ENCODE measurements at regions not wholly inside any gene's neighbourhood (a gene's known extent, or its start where the extent isn't known, plus 50 kb on each side); places are given as distances from the start of the nearest gene placed in this dataset.

GRCh38 chr14:55500219-55500701 is 59.8 kb upstream of the TBPL2 start:
- Histone ChIP-seq H3K9me3 (ENCODE audit: low read depth) (no peaks in the 10 kb centered on the region), H3K27ac (no peak overlapping the region), H3K27me3 (no peaks in the 10 kb centered on the region), H3K4me3 (no peak overlapping the region), H3K36me3 (no peaks in the 10 kb centered on the region), H3K4me1 (ENCODE audit: low read depth) (no peaks in the 10 kb centered on the region)
- no peak for TF ChIP-seq CTCF (IDR thresholded peaks at IDR 0.05; ENCODE audit: low read depth, low read length)
- no peak for DNase-seq (ENCODE audit: low read depth in 1 of 2, low spot score in 1 of 2)

GRCh38 chr14:55500708-55501107 is 60.3 kb upstream of the TBPL2 start:
- H3K4me3 ChIP-seq = no peak overlapping the region
- H3K27ac ChIP-seq = no peak overlapping the region
- no peak for DNase-seq (ENCODE audit: low read depth in 1 of 2, low spot score in 1 of 2)
- no peaks in the 10 kb centered on the region for H3K9me3 ChIP-seq (ENCODE audit: low read depth)
- no peaks in the 10 kb centered on the region for H3K4me1 ChIP-seq (ENCODE audit: low read depth)
- no peak for TF ChIP-seq CTCF (IDR thresholded peaks at IDR 0.05; ENCODE audit: low read depth, low read length)
- no peaks in the 10 kb centered on the region for H3K36me3 ChIP-seq
- no peaks in the 10 kb centered on the region for H3K27me3 ChIP-seq

GRCh38 chr14:55502746-55503284 is 62.4 kb upstream of the TBPL2 start:
- H3K27me3 ChIP-seq = no peaks in the 10 kb centered on the region
- no peaks in the 10 kb centered on the region for H3K4me1 ChIP-seq (ENCODE audit: low read depth)
- no peaks in the 10 kb centered on the region for H3K9me3 ChIP-seq (ENCODE audit: low read depth)
- no peak overlapping the region for H3K4me3 ChIP-seq
- no peak overlapping the region for H3K27ac ChIP-seq
- no peak for DNase-seq (ENCODE audit: low read depth in 1 of 2, low spot score in 1 of 2)
- H3K36me3 ChIP-seq = no peaks in the 10 kb centered on the region
- TF ChIP-seq CTCF (IDR thresholded peaks at IDR 0.05; ENCODE audit: low read depth, low read length) = no peak

DNA sequence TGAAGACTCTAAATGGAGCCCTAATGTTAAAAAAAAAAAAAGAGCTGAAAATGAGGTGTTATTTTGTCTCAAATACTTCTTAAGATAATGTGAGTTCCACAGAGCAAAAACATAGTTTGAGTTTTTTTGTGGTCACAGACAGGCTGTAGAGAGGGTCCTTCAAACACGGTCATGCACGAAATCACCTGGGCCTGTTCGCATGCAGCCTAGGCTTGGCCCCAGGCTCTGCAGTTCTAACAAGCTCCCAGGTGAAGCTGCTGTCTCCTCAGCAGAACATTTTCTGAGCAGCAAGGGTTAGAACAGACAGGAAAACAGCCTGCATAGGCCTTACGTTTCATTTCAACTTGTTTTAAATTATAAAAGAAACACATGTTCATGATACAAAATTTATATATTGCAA is 65.4 kb upstream of the TBPL2 start:
- TF ChIP-seq CTCF (IDR thresholded peaks at IDR 0.05; ENCODE audit: low read depth, low read length) = no peak
- no peaks in the 10 kb centered on the region for H3K9me3 ChIP-seq (ENCODE audit: low read depth)
- no peak for DNase-seq (ENCODE audit: low read depth in 1 of 2, low spot score in 1 of 2)

DNA sequence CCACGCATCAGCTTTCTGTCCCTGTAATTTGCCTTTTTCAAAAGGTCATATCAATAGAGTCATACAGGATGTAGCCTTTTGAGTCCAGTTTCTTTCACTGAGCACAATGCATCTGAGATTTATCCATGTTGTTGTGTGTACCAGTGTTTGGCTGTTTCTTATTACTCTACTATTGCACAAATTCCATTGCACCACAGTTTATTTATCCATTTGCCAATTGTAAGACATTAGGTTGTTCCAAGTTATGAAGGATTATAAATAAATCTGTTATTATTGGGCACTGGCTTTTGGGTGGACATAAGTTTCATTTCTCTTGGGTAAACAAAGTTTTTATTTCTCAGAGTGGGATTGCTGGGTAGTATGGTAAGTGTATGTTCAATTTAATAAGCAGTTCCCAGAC is 68.3 kb upstream of the TBPL2 start:
- H3K27me3 ChIP-seq = no peaks in the 10 kb centered on the region
- no peak for TF ChIP-seq CTCF (IDR thresholded peaks at IDR 0.05; ENCODE audit: low read depth, low read length)
- H3K9me3 ChIP-seq (ENCODE audit: low read depth) = no peaks in the 10 kb centered on the region
- H3K27ac ChIP-seq = no peak overlapping the region
- no peaks in the 10 kb centered on the region for H3K36me3 ChIP-seq
- no peak for DNase-seq (ENCODE audit: low read depth in 1 of 2, low spot score in 1 of 2)
- no peaks in the 10 kb centered on the region for H3K4me1 ChIP-seq (ENCODE audit: low read depth)
- H3K4me3 ChIP-seq = no peak overlapping the region

More for the DNA sequence above, 65.4 kb upstream of the TBPL2 start:
- Histone ChIP-seq H3K4me3 (no peak overlapping the region), H3K27me3 (no peaks in the 10 kb centered on the region), H3K27ac (no peak overlapping the region), H3K4me1 (ENCODE audit: low read depth) (no peaks in the 10 kb centered on the region), H3K36me3 (no peaks in the 10 kb centered on the region)
